Central memory CD8-positive, alpha-beta T cell (primary cell): ENCODE measurements at regions not wholly inside any gene's neighbourhood (a gene's known extent, or its start where the extent isn't known, plus 50 kb on each side); places are given as distances from the start of the nearest gene placed in this dataset.

ENCODE experiments used
- ATAC-seq: fragments of 150-1000 bp; cut with Tn5 transposase; replicated peaks from 2 replicates; pipeline ENCODE4 v1.10.0; 2022; ENCODE audit warnings: mild to moderate bottlenecking, moderate FRiP score, moderate number of reproducible peaks; ENCODE audit not compliant: poor library complexity, severe bottlenecking; ENCODE audit errors: extremely low read depth
- DNase-seq, 2 donors: peaks; one replicate each; pipeline ENCODE4 v3.0.0; 2021; ENCODE audit warnings: low spot score in 2 of 2
- H3K27ac Mint-ChIP-seq: one replicate; pipeline ENCODE4 v1.8.0; 2022; ENCODE audit warnings: low read depth, mild to moderate bottlenecking, moderate library complexity, mixed read lengths
- H3K27me3 Mint-ChIP-seq: one replicate; pipeline ENCODE4 v1.8.0; 2022; ENCODE audit warnings: mixed read lengths
- H3K36me3 Mint-ChIP-seq: one replicate; pipeline ENCODE4 v1.8.0; 2022; ENCODE audit warnings: mild to moderate bottlenecking, moderate library complexity, mixed read lengths; ENCODE audit not compliant: insufficient read depth
- H3K4me1 Mint-ChIP-seq: one replicate; pipeline ENCODE4 v1.8.0; 2022; ENCODE audit warnings: mixed read lengths
- H3K4me3 Mint-ChIP-seq: one replicate; pipeline ENCODE4 v1.8.0; 2022; ENCODE audit warnings: mild to moderate bottlenecking, moderate library complexity, mixed read lengths
- H3K9me3 Mint-ChIP-seq: one replicate; pipeline ENCODE4 v1.8.0; 2022; ENCODE audit warnings: mixed read lengths

- DNase-seq (no peak), ATAC-seq (no peak)
- no peak overlapping the region for H3K4me3 Mint-ChIP-seq
- no peak overlapping the region for H3K27ac Mint-ChIP-seq
- peaks cover 8% of the 10 kb centered on the region for H3K9me3 Mint-ChIP-seq
- no peaks in the 10 kb centered on the region for H3K36me3 Mint-ChIP-seq
- peaks cover 15% of the 10 kb centered on the region for H3K27me3 Mint-ChIP-seq
- no peaks in the 10 kb centered on the region for H3K4me1 Mint-ChIP-seq
Observed at GRCh38 chr19:32141840-32142511, 203.4 kb upstream of the ZNF507 start.

GRCh38 chr19:32146664-32147063 lies 198.7 kb upstream of the ZNF507 start:
- H3K4me3 Mint-ChIP-seq, result no peak overlapping the region
- no peaks in the 10 kb centered on the region for H3K4me1 Mint-ChIP-seq
- no peak overlapping the region for H3K27ac Mint-ChIP-seq
- peaks cover 1% of the 10 kb centered on the region for H3K36me3 Mint-ChIP-seq
- ATAC-seq, result no peak
- peaks cover 20% of the 10 kb centered on the region for H3K9me3 Mint-ChIP-seq
- H3K27me3 Mint-ChIP-seq, result peaks cover 15% of the 10 kb centered on the region
- DNase-seq, result no peak

GRCh38 chr19:32150605-32151004 lies 194.8 kb upstream of the ZNF507 start:
- Mint-ChIP-seq H3K27me3 (no peaks in the 10 kb centered on the region), H3K4me1 (no peaks in the 10 kb centered on the region), H3K27ac (no peak overlapping the region), H3K36me3 (peaks cover 1% of the 10 kb centered on the region), H3K4me3 (no peak overlapping the region), H3K9me3 (peaks cover 20% of the 10 kb centered on the region)
- DNase-seq, result no peak
- no peak for ATAC-seq

DNA sequence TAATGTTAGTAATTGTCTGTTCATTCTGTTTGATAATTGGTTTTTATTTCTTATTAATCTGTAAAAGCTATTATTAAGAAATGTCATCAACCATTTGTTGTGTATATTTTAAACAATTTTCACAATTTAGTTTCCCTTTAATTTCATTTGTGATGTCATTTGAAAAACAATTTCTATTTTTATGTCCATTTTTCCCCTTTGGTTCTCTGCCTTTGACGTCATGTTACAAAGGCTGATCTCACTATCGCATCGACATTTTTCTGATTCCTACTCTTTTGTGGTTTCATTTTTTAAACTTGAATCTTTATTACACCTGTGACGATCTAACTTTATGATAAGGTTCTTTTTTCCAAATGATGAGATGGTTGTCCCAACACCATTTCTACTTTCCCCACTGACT lies 191.0 kb upstream of the ZNF507 start:
- no peaks in the 10 kb centered on the region for H3K36me3 Mint-ChIP-seq
- ATAC-seq, result no peak

DNA sequence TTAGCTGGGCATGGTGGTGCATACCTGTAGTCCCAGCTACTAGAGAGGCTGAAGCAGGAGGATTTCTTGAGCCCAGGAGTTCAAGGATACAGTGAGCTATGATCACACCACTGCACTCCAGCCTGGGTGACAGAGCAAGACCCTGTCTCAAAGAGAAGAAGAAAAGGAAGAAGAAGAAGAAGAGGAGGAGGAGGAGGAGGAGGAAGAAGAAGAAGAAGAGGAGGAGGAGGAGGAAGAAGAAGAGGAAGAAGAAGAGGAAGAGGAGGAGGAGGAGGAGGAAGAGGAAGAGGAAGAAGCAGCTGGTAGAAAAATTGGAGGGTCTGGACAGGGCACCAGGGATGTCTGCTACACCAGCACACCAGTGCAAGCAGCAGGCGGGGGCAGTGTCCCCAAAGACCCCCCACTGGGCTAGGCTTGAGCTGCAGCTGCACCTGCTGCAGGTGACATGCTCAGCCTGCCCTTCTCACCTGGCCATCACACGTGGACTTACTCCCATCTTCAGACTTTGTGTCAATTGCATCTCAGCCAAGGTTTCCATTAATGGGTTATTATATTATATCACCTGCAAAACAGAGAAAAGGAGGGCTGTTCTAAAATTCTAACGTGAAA lies 180.9 kb upstream of the ZNF507 start:
- Mint-ChIP-seq H3K36me3 (no peaks in the 10 kb centered on the region), H3K9me3 (no peaks in the 10 kb centered on the region), H3K4me3 (no peak overlapping the region), H3K27me3 (peaks cover 36% of the 10 kb centered on the region), H3K27ac (no peak overlapping the region), H3K4me1 (no peaks in the 10 kb centered on the region)
- DNase-seq (no peak), ATAC-seq (no peak)

More for the DNA sequence above, 191.0 kb upstream of the ZNF507 start:
- no peak for DNase-seq
- H3K27me3 Mint-ChIP-seq, result no peaks in the 10 kb centered on the region
- H3K4me3 Mint-ChIP-seq, result no peak overlapping the region
- H3K9me3 Mint-ChIP-seq, result peaks cover 1% of the 10 kb centered on the region
- H3K27ac Mint-ChIP-seq, result no peak overlapping the region
- no peaks in the 10 kb centered on the region for H3K4me1 Mint-ChIP-seq

- Mint-ChIP-seq H3K27ac (no peak overlapping the region), H3K36me3 (no peaks in the 10 kb centered on the region), H3K4me3 (no peak overlapping the region), H3K27me3 (peaks cover 40% of the 10 kb centered on the region), H3K4me1 (no peaks in the 10 kb centered on the region), H3K9me3 (no peaks in the 10 kb centered on the region)
- ATAC-seq (no peak), DNase-seq (no peak)
Observed at GRCh38 chr19:32165141-32165540, 180.3 kb upstream of the ZNF507 start.

DNA sequence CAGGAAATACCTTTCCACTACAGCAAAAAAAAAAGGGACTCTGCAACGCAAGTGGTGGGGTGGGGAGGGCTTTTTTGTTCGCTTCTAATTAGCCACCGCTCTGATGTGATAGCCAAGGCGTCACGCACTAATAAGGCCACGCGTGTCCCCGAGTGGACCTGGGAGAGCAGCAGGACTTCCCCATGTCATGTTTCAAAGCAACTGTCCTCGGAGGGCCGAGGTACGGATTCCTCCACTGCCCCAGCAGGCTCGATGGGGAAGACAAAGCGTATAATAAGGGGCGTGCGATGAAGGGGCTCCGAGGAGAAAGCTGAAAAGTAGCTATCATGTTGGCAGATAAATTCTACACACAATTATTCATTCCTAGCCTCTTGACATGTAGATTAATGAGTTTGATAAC lies 179.7 kb upstream of the ZNF507 start:
- Mint-ChIP-seq H3K27me3 (peaks cover 46% of the 10 kb centered on the region), H3K36me3 (no peaks in the 10 kb centered on the region), H3K9me3 (no peaks in the 10 kb centered on the region), H3K4me1 (no peaks in the 10 kb centered on the region), H3K4me3 (no peak overlapping the region), H3K27ac (no peak overlapping the region)
- no peak for ATAC-seq
- no peak for DNase-seq

DNA sequence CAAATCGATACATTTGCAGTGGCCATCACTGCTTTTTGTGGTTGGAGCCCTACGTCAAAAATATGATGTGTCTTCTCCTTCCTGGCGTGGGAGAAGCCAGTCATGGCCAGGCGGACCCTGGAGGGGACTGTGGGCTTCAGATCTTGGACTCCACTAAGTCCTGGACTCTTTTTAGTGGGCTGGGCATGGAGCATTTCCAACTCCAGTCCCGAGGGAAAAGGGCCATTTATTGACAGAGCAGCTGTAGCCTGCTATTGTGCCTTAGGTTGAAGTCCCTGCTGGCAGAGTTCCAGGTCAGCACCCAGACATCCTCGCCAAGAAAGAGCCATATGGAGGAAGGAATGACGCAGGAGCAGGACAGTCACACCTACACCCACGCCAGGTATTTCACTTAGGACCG lies 179.2 kb upstream of the ZNF507 start:
- H3K4me3 Mint-ChIP-seq, result no peak overlapping the region
- no peak overlapping the region for H3K27ac Mint-ChIP-seq

DNA sequence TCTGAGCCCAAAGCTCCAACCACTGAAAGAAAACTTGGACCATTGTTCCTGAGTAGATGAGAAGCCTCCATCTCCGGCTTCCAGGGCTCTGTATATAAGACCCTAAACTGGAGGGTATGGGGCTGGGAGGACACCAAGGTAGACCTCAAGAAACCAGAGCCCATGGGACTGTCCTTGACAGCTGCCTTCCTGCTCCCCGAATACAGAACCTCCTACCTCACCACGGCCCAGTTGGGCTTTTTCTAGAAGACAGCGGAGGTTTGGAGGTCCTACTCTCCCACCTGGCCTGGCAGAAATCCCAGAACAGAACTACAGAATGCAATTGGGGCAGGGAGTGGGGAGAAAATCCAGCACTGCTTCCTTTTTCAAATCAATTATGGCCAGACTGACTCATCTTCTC lies 177.3 kb upstream of the ZNF507 start:
- H3K36me3 Mint-ChIP-seq, result no peaks in the 10 kb centered on the region
- peaks cover 46% of the 10 kb centered on the region for H3K27me3 Mint-ChIP-seq
- no peaks in the 10 kb centered on the region for H3K4me1 Mint-ChIP-seq
- ATAC-seq (no peak), DNase-seq (no peak)
- H3K4me3 Mint-ChIP-seq, result no peak overlapping the region
- no peaks in the 10 kb centered on the region for H3K9me3 Mint-ChIP-seq
- H3K27ac Mint-ChIP-seq, result no peak overlapping the region

More for the DNA sequence above, 179.2 kb upstream of the ZNF507 start:
- no peak for DNase-seq
- Mint-ChIP-seq H3K9me3 (no peaks in the 10 kb centered on the region), H3K36me3 (no peaks in the 10 kb centered on the region), H3K27me3 (peaks cover 46% of the 10 kb centered on the region), H3K4me1 (no peaks in the 10 kb centered on the region)
- ATAC-seq, result no peak

- no peaks in the 10 kb centered on the region for H3K36me3 Mint-ChIP-seq
- H3K9me3 Mint-ChIP-seq, result no peaks in the 10 kb centered on the region
- H3K27ac Mint-ChIP-seq, result no peak overlapping the region
- DNase-seq (no peak), ATAC-seq (no peak)
- H3K27me3 Mint-ChIP-seq, result peaks cover 46% of the 10 kb centered on the region
- H3K4me3 Mint-ChIP-seq, result no peak overlapping the region
- H3K4me1 Mint-ChIP-seq, result no peaks in the 10 kb centered on the region
Observed at GRCh38 chr19:32168606-32169005, 176.8 kb upstream of the ZNF507 start.

DNA sequence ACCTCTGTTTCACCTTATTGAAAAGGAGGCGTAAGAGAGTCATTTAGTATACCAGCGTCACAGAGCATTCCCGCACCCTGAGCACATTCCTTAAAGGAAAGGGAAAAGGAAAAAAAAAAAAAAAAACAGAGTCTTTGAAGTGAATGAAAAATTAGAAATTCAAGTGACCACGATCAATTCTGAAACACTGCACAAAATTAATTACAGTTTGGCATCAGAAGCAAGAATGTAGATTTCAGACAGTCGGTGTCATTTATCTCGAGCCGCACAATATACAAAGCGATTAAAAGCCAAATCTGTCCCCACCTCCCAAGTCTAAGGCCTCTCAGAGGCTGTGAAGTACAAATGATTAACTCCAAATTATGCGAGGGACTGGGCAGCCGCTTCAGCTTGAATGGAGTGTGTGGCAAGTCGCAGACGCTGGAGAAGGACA lies 173.7 kb upstream of the ZNF507 start:
- no peak overlapping the region for H3K4me3 Mint-ChIP-seq
- no peaks in the 10 kb centered on the region for H3K9me3 Mint-ChIP-seq
- no peak overlapping the region for H3K27ac Mint-ChIP-seq
- H3K27me3 Mint-ChIP-seq, result peaks cover 25% of the 10 kb centered on the region
- peaks cover 1% of the 10 kb centered on the region for H3K36me3 Mint-ChIP-seq
- DNase-seq (no peak), ATAC-seq (no peak)
- no peaks in the 10 kb centered on the region for H3K4me1 Mint-ChIP-seq

- Mint-ChIP-seq H3K4me3 (no peak overlapping the region), H3K27me3 (peaks cover 33% of the 10 kb centered on the region), H3K9me3 (no peaks in the 10 kb centered on the region), H3K27ac (no peak overlapping the region), H3K36me3 (peaks cover 1% of the 10 kb centered on the region), H3K4me1 (no peaks in the 10 kb centered on the region)
- ATAC-seq (no peak), DNase-seq (no peak)
Observed at GRCh38 chr19:32172566-32173160, 172.7 kb upstream of the ZNF507 start.

- Mint-ChIP-seq H3K27me3 (peaks cover 27% of the 10 kb centered on the region), H3K36me3 (peaks cover 1% of the 10 kb centered on the region), H3K27ac (no peak overlapping the region), H3K9me3 (no peaks in the 10 kb centered on the region), H3K4me3 (no peak overlapping the region), H3K4me1 (no peaks in the 10 kb centered on the region)
- no peak for ATAC-seq
- DNase-seq, result no peak
Observed at GRCh38 chr19:32173836-32174235, 171.6 kb upstream of the ZNF507 start.
